Fibroblast of skin of left biceps (primary cell): ENCODE measurements at regions not wholly inside any gene's neighbourhood (a gene's known extent, or its start where the extent isn't known, plus 50 kb on each side); places are given as distances from the start of the nearest gene placed in this dataset.
A peak's percentile ranks its signal among the peaks of the same experiment; 100 is the strongest.

Experiments
- DNase-seq, 2 experiments: peaks; one replicate each; pipeline ENCODE4 v3.0.0-alpha.2; 2013; ENCODE audit warnings: low read depth in 2 of 2

- no peak for DNase-seq
Measured at GRCh38 chr10:110414548-110415309, 83.0 kb upstream of the DUSP5 start.

GRCh38 chr10:110415809-110416208, 81.9 kb upstream of the DUSP5 start:
- DNase-seq = no peak

GRCh38 chr10:110416776-110417711, 80.7 kb upstream of the DUSP5 start:
- DNase-seq = no peak

GRCh38 chr10:110418218-110418617, 79.5 kb upstream of the DUSP5 start:
- DNase-seq = no peak

GRCh38 chr10:110419265-110419664, 78.4 kb upstream of the DUSP5 start:
- no peak for DNase-seq

- no peak for DNase-seq
Measured at GRCh38 chr10:110420401-110421193, 77.1 kb upstream of the DUSP5 start.

- DNase-seq = no peak
Measured at GRCh38 chr10:110421512-110422138, 76.1 kb upstream of the DUSP5 start.

GRCh38 chr10:110422548-110422947, 75.2 kb upstream of the DUSP5 start:
- DNase-seq = no peak

GRCh38 chr10:110423650-110424049, 74.1 kb upstream of the DUSP5 start:
- no peak for DNase-seq

GRCh38 chr10:110425684-110426293, 71.9 kb upstream of the DUSP5 start:
- DNase-seq = peak; percentile 47 to 50

- DNase-seq = peak; percentile 65 to 71
Measured at GRCh38 chr10:110426294-110427181, 71.2 kb upstream of the DUSP5 start.

GRCh38 chr10:110429301-110429700, 68.4 kb upstream of the DUSP5 start:
- DNase-seq = no peak

GRCh38 chr10:110430340-110431273, 67.1 kb upstream of the DUSP5 start:
- DNase-seq = no peak

- DNase-seq = no peak
Measured at GRCh38 chr10:110431659-110432058, 66.0 kb upstream of the DUSP5 start.

- DNase-seq = no peak
Measured at GRCh38 chr10:110432084-110432483, 65.6 kb upstream of the DUSP5 start.

GRCh38 chr10:110432814-110433565, 64.7 kb upstream of the DUSP5 start:
- no peak for DNase-seq

GRCh38 chr10:110433740-110434139, 64.0 kb upstream of the DUSP5 start:
- no peak for DNase-seq

GRCh38 chr10:110434489-110435096, 63.1 kb upstream of the DUSP5 start:
- no peak for DNase-seq
